ENCODE measurements at regions not wholly inside any gene's neighbourhood (a gene's known extent, or its start where the extent isn't known, plus 50 kb on each side); places are given as distances from the start of the nearest gene placed in this dataset.

GRCh38 chr10:107687701-107688100, 523.2 kb upstream of the SORCS1 start:
- no peaks in the 10 kb centered on the region for H3K9me3 ChIP-seq (ENCODE audit: insufficient read depth, low read depth)
- ChIA-PET CTCF (no interaction called here), POLR2A (ENCODE audit: unreplicated experiment) (no interaction called here)
- BruUV-seq (replicated peaks), result no TSS peak
- intact Hi-C loops (cut with micrococcal nuclease; ENCODE audit: unreplicated experiment), result no loop called here
- H3F3A ChIP-seq (ENCODE audit: insufficient read depth, low read depth), result no peaks in the 10 kb centered on the region
- no peaks in the 10 kb centered on the region for H3K4me1 ChIP-seq (replicated peaks; ENCODE audit: insufficient read depth)
- no peak overlapping the region for H3K4me2 ChIP-seq
- no peak overlapping the region for H2AFZ ChIP-seq
- no peaks in the 10 kb centered on the region for H3K9me2 ChIP-seq (ENCODE audit: insufficient read depth)
- H3K4me3 ChIP-seq, result no peak overlapping the region
- no peaks in the 10 kb centered on the region for H3K79me2 ChIP-seq (ENCODE audit: low read depth)
- DNase-seq, result no peak
- H3K36me3 ChIP-seq (ENCODE audit: low read depth), result no peaks in the 10 kb centered on the region
- no peak for TF ChIP-seq EZH2 (IDR thresholded peaks at IDR 0.05; ENCODE audit: low read depth)
- TF ChIP-seq CTCF (conservative IDR thresholded peaks at IDR 0.05), result no peak
- H3K27ac ChIP-seq, result no peak overlapping the region
- no peaks in the 10 kb centered on the region for H4K20me1 ChIP-seq (ENCODE audit: insufficient read depth)
- H3K27me3 ChIP-seq (ENCODE audit: insufficient read depth, low read depth), result no peaks in the 10 kb centered on the region

GRCh38 chr10:107686095-107686494, 521.6 kb upstream of the SORCS1 start:
- H2AFZ ChIP-seq, result no peak overlapping the region
- H3F3A ChIP-seq (ENCODE audit: insufficient read depth, low read depth), result no peaks in the 10 kb centered on the region
- TF ChIP-seq CTCF (conservative IDR thresholded peaks at IDR 0.05) (no peak), EZH2 (IDR thresholded peaks at IDR 0.05; ENCODE audit: low read depth) (no peak)
- H3K4me3 ChIP-seq, result no peak overlapping the region
- H3K36me3 ChIP-seq (ENCODE audit: low read depth), result no peaks in the 10 kb centered on the region
- no peaks in the 10 kb centered on the region for H3K9me3 ChIP-seq (ENCODE audit: insufficient read depth, low read depth)
- H3K9me2 ChIP-seq (ENCODE audit: insufficient read depth), result no peaks in the 10 kb centered on the region
- H3K4me2 ChIP-seq, result no peak overlapping the region
- DNase-seq, result no peak
- BruUV-seq (replicated peaks), result no TSS peak
- CTCF ChIA-PET, result no interaction called here
- H3K27ac ChIP-seq, result no peak overlapping the region
- H3K4me1 ChIP-seq (replicated peaks; ENCODE audit: insufficient read depth), result no peaks in the 10 kb centered on the region
- POLR2A ChIA-PET (ENCODE audit: unreplicated experiment), result no interaction called here
- intact Hi-C loops (cut with micrococcal nuclease; ENCODE audit: unreplicated experiment), result no loop called here
- H4K20me1 ChIP-seq (ENCODE audit: insufficient read depth), result no peaks in the 10 kb centered on the region
- H3K79me2 ChIP-seq (ENCODE audit: low read depth), result no peaks in the 10 kb centered on the region
- H3K27me3 ChIP-seq (ENCODE audit: insufficient read depth, low read depth), result no peaks in the 10 kb centered on the region

- no peak for DNase-seq
- no TSS peak for BruUV-seq (replicated peaks)
- Histone ChIP-seq H3K27ac (no peak overlapping the region), H3K36me3 (ENCODE audit: low read depth) (no peaks in the 10 kb centered on the region), H3K4me3 (no peak overlapping the region), H3F3A (ENCODE audit: insufficient read depth, low read depth) (no peaks in the 10 kb centered on the region), H3K27me3 (ENCODE audit: insufficient read depth, low read depth) (no peaks in the 10 kb centered on the region), H3K9me3 (ENCODE audit: insufficient read depth, low read depth) (no peaks in the 10 kb centered on the region), H3K79me2 (ENCODE audit: low read depth) (no peaks in the 10 kb centered on the region), H3K4me2 (no peak overlapping the region), H3K9me2 (ENCODE audit: insufficient read depth) (no peaks in the 10 kb centered on the region), H3K4me1 (replicated peaks; ENCODE audit: insufficient read depth) (no peaks in the 10 kb centered on the region), H2AFZ (no peak overlapping the region), H4K20me1 (ENCODE audit: insufficient read depth) (no peaks in the 10 kb centered on the region)
- no peak for TF ChIP-seq EZH2 (IDR thresholded peaks at IDR 0.05; ENCODE audit: low read depth)
- TF ChIP-seq CTCF (conservative IDR thresholded peaks at IDR 0.05), result no peak
- intact Hi-C loops (cut with micrococcal nuclease; ENCODE audit: unreplicated experiment), result no loop called here
- CTCF ChIA-PET, result no interaction called here
- POLR2A ChIA-PET (ENCODE audit: unreplicated experiment), result no interaction called here
Observed at GRCh38 chr10:107671960-107672359, 507.5 kb upstream of the SORCS1 start.

Data from PC-9 (cell line).